Heart left ventricle (tissue), 13 donors: ENCODE measurements at regions not wholly inside any gene's neighbourhood (a gene's known extent, or its start where the extent isn't known, plus 50 kb on each side); places are given as distances from the start of the nearest gene placed in this dataset.

Experiments
- POLR2A ChIP-seq, 2 donors: fragments of 450-650 bp; IDR thresholded peaks; one replicate each; pipeline ENCODE4 v1.6.1; 2017; ENCODE audit warnings: antibody characterized with exemption in 2 of 2, mild to moderate bottlenecking in 2 of 2, moderate library complexity in 2 of 2
- TF ChIP-seq, protein P1 (sequence below), 12 donors: fragments of 200-600 bp; sonication (generic) in 4 of 12; IDR thresholded peaks; one replicate each; pipeline versions ENCODE4 v1.5.0 to v1.8.0; 2018 to 2022; ENCODE audit warnings: antibody characterized with exemption in 12 of 12, mild to moderate bottlenecking in 5 of 12
- donor health status: ischemic (EF 13 %, LVEDD 7.1; RV severe dilation, severe dysfunction).
- donor health status: DM: no; HTN: yes; CAD: no.
- donor health status: DM: no; HTN: no; CAD: no.
- donor health status: ischemic (EF 25% LVEDD 6.9; RV normal size, moderate dysfunction).
- donor health status: ischemic (EF 25% LVEDD 5.7; RV mildly dilated, moderate dysfunction).
- donor health status: ischemic (EF 35%, LVEDD 5.7; RV mildly dilated, moderate dysfunction).
- donor health status: nonischemic (EF 11% LVEDD 7.7; RV severe dilation, severe dysfunction).
- donor health status: DM: yes; HTN: yes; CAD: no.
- donor health status: PGD.
- donor health status: ischemic (EF 29% LVEDD 5.4; RV normal size, mild dysfunction).
- donor health status: nonischemic (EF 23%, LVEDD 6.1; RV moderate dilation, normal function).

DNA sequence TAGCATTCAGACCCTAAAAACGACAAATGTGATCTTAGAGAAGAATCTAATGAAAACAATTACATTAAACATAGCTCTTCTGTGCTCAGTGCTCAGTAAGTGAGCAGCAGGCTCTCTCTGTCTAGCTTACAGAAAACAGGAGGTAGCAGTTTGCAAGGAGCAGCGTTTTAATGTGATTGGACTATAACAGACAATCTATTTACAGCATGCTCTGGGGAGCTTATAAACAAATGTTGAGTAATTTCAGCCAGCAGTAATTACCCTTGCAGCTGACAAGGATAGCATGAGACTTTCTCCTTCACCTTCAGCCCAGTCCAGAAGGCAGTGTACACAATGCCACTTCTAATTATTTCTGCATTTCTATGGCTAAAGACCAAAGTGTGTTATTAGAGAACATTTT is 270.4 kb downstream of the FIGN start:
- TF ChIP-seq, protein P1, sequence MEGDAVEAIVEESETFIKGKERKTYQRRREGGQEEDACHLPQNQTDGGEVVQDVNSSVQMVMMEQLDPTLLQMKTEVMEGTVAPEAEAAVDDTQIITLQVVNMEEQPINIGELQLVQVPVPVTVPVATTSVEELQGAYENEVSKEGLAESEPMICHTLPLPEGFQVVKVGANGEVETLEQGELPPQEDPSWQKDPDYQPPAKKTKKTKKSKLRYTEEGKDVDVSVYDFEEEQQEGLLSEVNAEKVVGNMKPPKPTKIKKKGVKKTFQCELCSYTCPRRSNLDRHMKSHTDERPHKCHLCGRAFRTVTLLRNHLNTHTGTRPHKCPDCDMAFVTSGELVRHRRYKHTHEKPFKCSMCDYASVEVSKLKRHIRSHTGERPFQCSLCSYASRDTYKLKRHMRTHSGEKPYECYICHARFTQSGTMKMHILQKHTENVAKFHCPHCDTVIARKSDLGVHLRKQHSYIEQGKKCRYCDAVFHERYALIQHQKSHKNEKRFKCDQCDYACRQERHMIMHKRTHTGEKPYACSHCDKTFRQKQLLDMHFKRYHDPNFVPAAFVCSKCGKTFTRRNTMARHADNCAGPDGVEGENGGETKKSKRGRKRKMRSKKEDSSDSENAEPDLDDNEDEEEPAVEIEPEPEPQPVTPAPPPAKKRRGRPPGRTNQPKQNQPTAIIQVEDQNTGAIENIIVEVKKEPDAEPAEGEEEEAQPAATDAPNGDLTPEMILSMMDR (IDR thresholded peaks at IDR 0.05), result no peak
- TF ChIP-seq POLR2A (IDR thresholded peaks at IDR 0.05), result no peak
